ENCODE measurements at regions not wholly inside any gene's neighbourhood (a gene's known extent, or its start where the extent isn't known, plus 50 kb on each side); places are given as distances from the start of the nearest gene placed in this dataset.

DNA sequence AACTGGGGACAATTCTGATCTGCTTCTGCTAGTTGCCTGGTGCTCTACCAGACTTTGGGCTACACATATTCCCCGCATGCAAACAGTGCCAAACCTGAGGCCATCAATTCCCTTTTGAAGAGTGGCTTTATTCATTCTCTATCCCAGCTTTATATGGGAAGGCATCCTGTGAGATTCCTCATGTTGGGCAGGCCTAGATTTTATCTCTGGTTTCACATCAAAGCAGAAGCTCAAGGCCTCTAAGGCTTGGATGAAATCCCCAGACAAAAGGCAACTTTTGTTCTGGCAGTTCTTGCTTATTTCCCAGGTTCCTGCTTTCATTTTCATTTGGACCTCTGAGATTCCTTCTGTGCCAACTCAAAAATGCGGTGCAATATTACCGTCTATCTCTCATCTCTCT lies 648.8 kb downstream of the QKI start:
- no peak overlapping the region for H3K4ac ChIP-seq (ENCODE audit: low read depth, low read length)
- no peak overlapping the region for H2BK20ac ChIP-seq (ENCODE audit: low read depth, low read length)
- ChIA-PET POLR2A (ENCODE audit: unreplicated experiment) (no interaction called here), CTCF (no interaction called here)
- no peaks in the 10 kb centered on the region for H3K27me3 ChIP-seq (ENCODE audit: control insufficient read depth, insufficient read depth, low read length)
- ATAC-seq (ENCODE audit: low read depth) (no peak), DNase-seq (no peak)
- no peak overlapping the region for H3K4me2 ChIP-seq (ENCODE audit: low read depth, low read length)
- H3K9ac ChIP-seq (ENCODE audit: low read depth, low read length) = no peak overlapping the region
- no peak for TF ChIP-seq SMC3 (IDR thresholded peaks at IDR 0.05; ENCODE audit: low read depth, low read length)
- no peak for TF ChIP-seq MAZ (IDR thresholded peaks at IDR 0.05; ENCODE audit: borderline replicate concordance, low read depth, low read length)
- TF ChIP-seq, protein P1, sequence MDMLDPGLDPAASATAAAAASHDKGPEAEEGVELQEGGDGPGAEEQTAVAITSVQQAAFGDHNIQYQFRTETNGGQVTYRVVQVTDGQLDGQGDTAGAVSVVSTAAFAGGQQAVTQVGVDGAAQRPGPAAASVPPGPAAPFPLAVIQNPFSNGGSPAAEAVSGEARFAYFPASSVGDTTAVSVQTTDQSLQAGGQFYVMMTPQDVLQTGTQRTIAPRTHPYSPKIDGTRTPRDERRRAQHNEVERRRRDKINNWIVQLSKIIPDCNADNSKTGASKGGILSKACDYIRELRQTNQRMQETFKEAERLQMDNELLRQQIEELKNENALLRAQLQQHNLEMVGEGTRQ (IDR thresholded peaks at IDR 0.05; ENCODE audit: low read depth, low read length) = no peak
- no peak for TF ChIP-seq MXI1 (IDR thresholded peaks at IDR 0.05; ENCODE audit: borderline replicate concordance, low read depth, low read length)
- TF ChIP-seq RFX5 (IDR thresholded peaks at IDR 0.05; ENCODE audit: low read depth, low read length) = no peak
- TF ChIP-seq, protein P2, sequence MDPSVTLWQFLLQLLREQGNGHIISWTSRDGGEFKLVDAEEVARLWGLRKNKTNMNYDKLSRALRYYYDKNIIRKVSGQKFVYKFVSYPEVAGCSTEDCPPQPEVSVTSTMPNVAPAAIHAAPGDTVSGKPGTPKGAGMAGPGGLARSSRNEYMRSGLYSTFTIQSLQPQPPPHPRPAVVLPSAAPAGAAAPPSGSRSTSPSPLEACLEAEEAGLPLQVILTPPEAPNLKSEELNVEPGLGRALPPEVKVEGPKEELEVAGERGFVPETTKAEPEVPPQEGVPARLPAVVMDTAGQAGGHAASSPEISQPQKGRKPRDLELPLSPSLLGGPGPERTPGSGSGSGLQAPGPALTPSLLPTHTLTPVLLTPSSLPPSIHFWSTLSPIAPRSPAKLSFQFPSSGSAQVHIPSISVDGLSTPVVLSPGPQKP (IDR thresholded peaks at IDR 0.05; ENCODE audit: borderline replicate concordance, low read depth, low read length) = no peak
- no peak for TF ChIP-seq BHLHE40 (IDR thresholded peaks at IDR 0.05; ENCODE audit: low read depth, low read length)
- TF ChIP-seq, protein P3, sequence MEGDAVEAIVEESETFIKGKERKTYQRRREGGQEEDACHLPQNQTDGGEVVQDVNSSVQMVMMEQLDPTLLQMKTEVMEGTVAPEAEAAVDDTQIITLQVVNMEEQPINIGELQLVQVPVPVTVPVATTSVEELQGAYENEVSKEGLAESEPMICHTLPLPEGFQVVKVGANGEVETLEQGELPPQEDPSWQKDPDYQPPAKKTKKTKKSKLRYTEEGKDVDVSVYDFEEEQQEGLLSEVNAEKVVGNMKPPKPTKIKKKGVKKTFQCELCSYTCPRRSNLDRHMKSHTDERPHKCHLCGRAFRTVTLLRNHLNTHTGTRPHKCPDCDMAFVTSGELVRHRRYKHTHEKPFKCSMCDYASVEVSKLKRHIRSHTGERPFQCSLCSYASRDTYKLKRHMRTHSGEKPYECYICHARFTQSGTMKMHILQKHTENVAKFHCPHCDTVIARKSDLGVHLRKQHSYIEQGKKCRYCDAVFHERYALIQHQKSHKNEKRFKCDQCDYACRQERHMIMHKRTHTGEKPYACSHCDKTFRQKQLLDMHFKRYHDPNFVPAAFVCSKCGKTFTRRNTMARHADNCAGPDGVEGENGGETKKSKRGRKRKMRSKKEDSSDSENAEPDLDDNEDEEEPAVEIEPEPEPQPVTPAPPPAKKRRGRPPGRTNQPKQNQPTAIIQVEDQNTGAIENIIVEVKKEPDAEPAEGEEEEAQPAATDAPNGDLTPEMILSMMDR (conservative IDR thresholded peaks at IDR 0.05; ENCODE audit: low read depth, low read length) = no peak
- no peak for TF ChIP-seq POLR2A (IDR thresholded peaks at IDR 0.05; ENCODE audit: low read depth, low read length)
- no peak for TF ChIP-seq RCOR1 (IDR thresholded peaks at IDR 0.05; ENCODE audit: insufficient replicate concordance, low read length)
- no peak for TF ChIP-seq CHD1 (IDR thresholded peaks at IDR 0.05; ENCODE audit: low read depth, low read length)
- TF ChIP-seq FOS (IDR thresholded peaks at IDR 0.05; ENCODE audit: low read depth, low read length) = no peak
- TF ChIP-seq RAD21 (IDR thresholded peaks at IDR 0.05; ENCODE audit: low read length) = no peak
- no peak for TF ChIP-seq MAFK (IDR thresholded peaks at IDR 0.05; ENCODE audit: low read depth, low read length)
- no peak for TF ChIP-seq CEBPB (IDR thresholded peaks at IDR 0.05; ENCODE audit: low read depth, low read length)
- no peaks in the 10 kb centered on the region for H3K9me1 ChIP-seq (ENCODE audit: insufficient read depth, low read length)
- no peak overlapping the region for H2AFZ ChIP-seq (replicated peaks; ENCODE audit: low read length, poor library complexity)
- H2BK15ac ChIP-seq (ENCODE audit: low read depth, low read length) = no peak overlapping the region
- no peaks in the 10 kb centered on the region for H3K79me1 ChIP-seq (ENCODE audit: low read depth in 1 of 2, low read length in 2 of 2)
- no peak overlapping the region for H3K14ac ChIP-seq (replicated peaks; ENCODE audit: low read depth, low read length)
- no CpG with 5 or more reads among the region's 3 CpGs for WGBS, 2 experiments (ENCODE audit: extremely low coverage in 2 of 2, insufficient read length in 1 of 2)
- 0 out of 2 replicates have a peak, but pooled peaks cover 2% of the 10 kb centered on the region for H3K9me3 ChIP-seq (ENCODE audit: control insufficient read depth, insufficient read depth, low read length)
- no peaks in the 10 kb centered on the region for H4K20me1 ChIP-seq (ENCODE audit: insufficient read depth, low read length)
- no peak overlapping the region for H2BK120ac ChIP-seq (ENCODE audit: low read depth, low read length)
- BruUV-seq (replicated peaks) = no TSS peak
- no peak overlapping the region for H4K8ac ChIP-seq (ENCODE audit: low read depth in 2 of 2, low read length in 2 of 2)
- no peak overlapping the region for H4K5ac ChIP-seq (ENCODE audit: low read depth, low read length)
- H3K4me3 ChIP-seq (ENCODE audit: insufficient read depth, low read depth, low read length) = no peak overlapping the region
- intact Hi-C loops (cut with micrococcal nuclease) = no loop called here
- no peak overlapping the region for H2AK9ac ChIP-seq (replicated peaks; ENCODE audit: low read depth, low read length, poor library complexity)
- dilution Hi-C loops (cut with HindIII; ENCODE audit: low sequenced_read_pairs, unreplicated experiment) = no loop called here
- H2BK5ac ChIP-seq (ENCODE audit: low read depth, low read length, poor library complexity, severe bottlenecking) = no peak overlapping the region
- H3K18ac ChIP-seq (ENCODE audit: low read depth, low read length) = no peak overlapping the region
- no peak overlapping the region for H3K27ac ChIP-seq (ENCODE audit: insufficient read depth, low read length)
- H3K56ac ChIP-seq (ENCODE audit: extremely low read depth, insufficient read depth, low read length) = no peak overlapping the region
- no peak overlapping the region for H2AK5ac ChIP-seq (ENCODE audit: low read depth, low read length)
- H3K23ac ChIP-seq (ENCODE audit: low read depth, low read length) = no peak overlapping the region
- no peaks in the 10 kb centered on the region for H3K4me1 ChIP-seq (ENCODE audit: control insufficient read depth, insufficient read depth, low read length)
- H4K91ac ChIP-seq (ENCODE audit: insufficient read depth, low read depth, low read length) = no peak overlapping the region
- H3K36me3 ChIP-seq (ENCODE audit: control insufficient read depth, insufficient read depth, low read length) = no peaks in the 10 kb centered on the region
- in situ Hi-C loops (cut with MboI; ENCODE audit: low sequenced_read_pairs) = no loop called here

Measured in IMR-90 (cell line).